B cell (primary cell): ENCODE measurements at regions not wholly inside any gene's neighbourhood (a gene's known extent, or its start where the extent isn't known, plus 50 kb on each side); places are given as distances from the start of the nearest gene placed in this dataset.
"Not testable (repeated sequence)": the region's sequence is repeated elsewhere in the genome, so short reads cannot be mapped to it uniquely, and the experiment has no call there.

ENCODE experiments used
- ATAC-seq: fragments of 200-7000 bp; cut with Tn5 transposase; one replicate; pipeline ENCODE4 v1.10.0; 2021; ENCODE audit warnings: low read depth, mild to moderate bottlenecking, moderate number of reproducible peaks, moderate library complexity
- CTCF ChIA-PET: fragments of 350-600 bp; sonication (Branson Sonifier 250); formaldehyde crosslinking; loops from one replicate; lab custom pipeline; 2021; ENCODE audit warnings: antibody characterized with exemption, inconsistent platforms; lab: Charles Lee
- POLR2A ChIA-PET: fragments of 350-600 bp; sonication (Branson Sonifier 250); formaldehyde crosslinking; loops from one replicate; lab custom pipeline; 2021; ENCODE audit warnings: antibody characterized with exemption; lab: Charles Lee
- DNase-seq: peaks from one replicate; pipeline ENCODE4 v3.0.0; 2013
- H2AFZ ChIP-seq: 2 replicates; pipeline ENCODE4 v1.6.1; 2012; ENCODE audit warnings: mild to moderate bottlenecking, low read depth, low read length; ENCODE audit not compliant: insufficient read depth, poor library complexity, severe bottlenecking
- H3K27ac ChIP-seq, 2 donors: 1 replicate in 1 of 2; 2 replicates in 1 of 2; pipeline ENCODE4 v1.5.1; 2012 to 2013; ENCODE audit warnings: low read length in 2 of 2, mild to moderate bottlenecking in 2 of 2, moderate library complexity in 1 of 2
- H3K27me3 ChIP-seq, 4 experiments: fragments of 200-600 bp in 1 of 4; sonication (generic) in 1 of 4; replicated peaks in 1 of 4; 1 replicate in 2 of 4; 2 replicates in 2 of 4; pipeline versions ENCODE4 v1.6.1 to v1.7.0; 2013 to 2016; ENCODE audit warnings: low read length in 3 of 4, mild to moderate bottlenecking in 2 of 4, mixed read lengths in 1 of 4, moderate library complexity in 1 of 4; ENCODE audit not compliant: insufficient read depth in 4 of 4, control insufficient read depth in 3 of 4; ENCODE audit errors: control extremely low read depth in 1 of 4
- H3K36me3 ChIP-seq, 2 experiments: replicated peaks in 1 of 2; 1 replicate in 1 of 2; 2 replicates in 1 of 2; pipeline versions ENCODE4 v1.6.1 to v1.7.1; 2013; ENCODE audit warnings: low read length in 1 of 2; ENCODE audit not compliant: insufficient read depth in 2 of 2, control insufficient read depth in 1 of 2; ENCODE audit errors: control extremely low read depth in 1 of 2, extremely low read depth in 1 of 2
- H3K4me1 ChIP-seq, 2 donors: fragments of 200-600 bp in 1 of 2; sonication (generic) in 1 of 2; 1 replicate in 1 of 2; 2 replicates in 1 of 2; pipeline versions ENCODE4 v1.5.1 to v1.6.1; 2013 to 2017; ENCODE audit warnings: low read length in 2 of 2; ENCODE audit not compliant: control insufficient read depth in 2 of 2, insufficient read depth in 2 of 2
- H3K4me2 ChIP-seq: replicated peaks from 2 replicates; pipeline ENCODE3; 2012; ENCODE audit warnings: mild to moderate bottlenecking, low read depth, low read length; ENCODE audit not compliant: poor library complexity, severe bottlenecking
- H3K4me3 ChIP-seq, 5 experiments: fragments of 200-600 bp in 1 of 5; sonication (generic) in 1 of 5; 1 replicate in 3 of 5; 2 replicates in 2 of 5; pipeline versions ENCODE4 v1.5.1 to v1.7.0; 2011 to 2016; ENCODE audit warnings: low read length in 4 of 5, mild to moderate bottlenecking in 4 of 5, low read depth in 2 of 5, control low read depth in 1 of 5, moderate library complexity in 1 of 5; ENCODE audit not compliant: insufficient read depth in 1 of 5; ENCODE audit errors: control extremely low read depth in 1 of 5, extremely low read depth in 1 of 5
- H3K79me2 ChIP-seq: fragments of 200-600 bp; sonication (generic); one replicate; pipeline ENCODE4 v1.6.0; 2016; ENCODE audit warnings: low read length; ENCODE audit not compliant: control insufficient read depth, insufficient read depth
- H3K9ac ChIP-seq: fragments of 200-600 bp; sonication (generic); 2 replicates; pipeline ENCODE4 v1.6.1; 2017; ENCODE audit warnings: mild to moderate bottlenecking, low read length, moderate library complexity
- H3K9me3 ChIP-seq, 3 donors: one replicate each; pipeline versions ENCODE4 v1.6.1 to v1.7.1; 2013; ENCODE audit warnings: low read length in 2 of 3; ENCODE audit not compliant: control insufficient read depth in 2 of 3, insufficient read depth in 1 of 3; ENCODE audit errors: control extremely low read depth in 1 of 3
- H4K20me1 ChIP-seq: 2 replicates; pipeline ENCODE4 v1.6.0; 2012; ENCODE audit warnings: mild to moderate bottlenecking, low read length; ENCODE audit not compliant: insufficient read depth, control insufficient read depth, poor library complexity, severe bottlenecking
- H3K27ac Mint-ChIP-seq: one replicate; pipeline ENCODE4 v1.8.0; 2021; ENCODE audit warnings: mixed read lengths
- H3K27me3 Mint-ChIP-seq: one replicate; pipeline ENCODE4 v1.8.0; 2021; ENCODE audit warnings: mixed read lengths
- H3K4me1 Mint-ChIP-seq: one replicate; pipeline ENCODE4 v1.8.0; 2021; ENCODE audit warnings: mixed read lengths
- H3K4me3 Mint-ChIP-seq: one replicate; pipeline ENCODE4 v1.8.0; 2021; ENCODE audit warnings: mixed read lengths
- H3K9me3 Mint-ChIP-seq: one replicate; pipeline ENCODE4 v1.8.0; 2022; ENCODE audit warnings: mixed read lengths; ENCODE audit not compliant: insufficient read depth
- CTCF ChIP-seq: fragments of 200-600 bp; IDR thresholded peaks from one replicate; pipeline ENCODE4 v1.8.0; 2022; ENCODE audit warnings: antibody characterized with exemption, mild to moderate bottlenecking
- EZH2 ChIP-seq: IDR thresholded peaks from 2 replicates; pipeline ENCODE4 v1.6.1; 2012; ENCODE audit warnings: borderline replicate concordance, low read depth, mild to moderate bottlenecking, moderate library complexity, low read length; ENCODE audit not compliant: insufficient read depth, poor library complexity, severe bottlenecking
- WGBS: methylation state at CpG from one replicate; pipeline ENCODE4 v1.1.5; 2013; ENCODE audit warnings: missing lambda C conversion rate; ENCODE audit not compliant: insufficient coverage; 5-methylcytosine and 5-hydroxymethylcytosine counted together
- intact Hi-C: fragments of 100-400 bp; cut with micrococcal nuclease; formaldehyde crosslinking; loops from one replicate; pipeline ENCODE4 v1.10.0; 2022

DNA sequence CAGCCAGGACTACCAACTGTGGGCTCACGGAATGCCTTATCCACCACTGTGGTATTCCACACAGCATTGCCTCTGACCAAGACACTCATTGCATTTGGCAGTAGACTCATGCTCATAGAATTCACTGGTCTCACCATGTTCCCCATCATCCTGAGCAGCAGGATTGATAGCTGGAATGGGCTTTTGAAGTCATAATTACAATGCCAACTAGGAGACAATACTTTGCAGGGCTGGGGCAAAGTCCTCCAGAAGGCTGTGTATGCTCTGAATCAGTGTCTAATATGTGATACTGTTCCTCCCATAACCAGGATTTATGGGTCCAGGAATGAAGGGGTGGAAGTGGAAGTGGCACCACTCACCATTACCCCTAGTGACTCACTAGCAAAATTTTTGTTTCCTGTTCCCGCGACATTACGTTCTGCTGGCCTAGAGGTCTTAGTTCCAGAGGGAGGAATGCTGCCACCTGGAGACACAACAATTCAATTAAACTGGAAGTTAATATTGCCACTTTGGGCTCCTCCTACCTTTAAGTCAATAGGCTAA, 58.6 kb upstream of the CCDC80 start:
- no peak overlapping the region for H3K4me3 Mint-ChIP-seq
- ATAC-seq (no peak), DNase-seq (no peak)
- Histone ChIP-seq H3K9ac (no peak overlapping the region), H4K20me1 (no peaks in the 10 kb centered on the region), H2AFZ (no peak overlapping the region), H3K36me3 (no peaks in the 10 kb centered on the region), H3K27me3 (no peaks in the 10 kb centered on the region), H3K27ac (no peak overlapping the region), H3K9me3 (peaks cover 0 to 1% (median 0%) of the 10 kb centered on the region in 3 donors), H3K4me2 (no peak overlapping the region), H3K79me2 (no peaks in the 10 kb centered on the region), H3K4me3 (no peak overlapping the region), H3K4me1 (no peaks in the 10 kb centered on the region)
- H3K27ac Mint-ChIP-seq: no peak overlapping the region
- TF ChIP-seq EZH2 (no peak), CTCF (no peak)
- peaks cover 25% of the 10 kb centered on the region for H3K27me3 Mint-ChIP-seq
- H3K9me3 Mint-ChIP-seq: no peaks in the 10 kb centered on the region
- 100% methylated on average over 1 of the region's 4 CpGs for WGBS
- H3K4me1 Mint-ChIP-seq: no peaks in the 10 kb centered on the region
- CTCF ChIA-PET: no interaction called here
- POLR2A ChIA-PET: no interaction called here
- intact Hi-C loops: no loop called here

DNA sequence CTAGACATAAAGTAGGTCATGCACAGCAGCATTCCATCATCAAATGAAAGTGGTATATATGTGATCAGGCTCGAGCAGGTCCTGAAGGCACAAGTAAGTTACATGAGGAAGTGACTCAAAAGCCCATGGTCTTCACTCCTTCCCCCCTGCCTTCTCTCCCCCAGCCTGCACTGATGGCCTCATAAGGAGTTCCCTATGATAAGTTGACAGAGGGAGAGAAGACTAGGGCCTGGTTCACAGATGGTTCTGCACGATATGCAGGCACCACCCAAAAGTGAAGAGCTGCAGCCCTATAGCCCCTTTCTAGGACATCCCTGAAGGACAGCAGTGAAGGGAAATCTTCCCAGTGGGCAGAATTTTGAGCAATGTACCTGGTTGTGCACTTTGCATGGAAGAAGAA, 57.5 kb upstream of the CCDC80 start:
- H3K4me3 ChIP-seq, H4K20me1 ChIP-seq, H3K4me1 Mint-ChIP-seq, ATAC-seq, H3K27me3 ChIP-seq, H2AFZ ChIP-seq, H3K36me3 ChIP-seq, intact Hi-C loops, CTCF ChIA-PET, H3K27ac ChIP-seq, H3K9me3 ChIP-seq, H3K9ac ChIP-seq, H3K27ac Mint-ChIP-seq, H3K4me3 Mint-ChIP-seq, H3K9me3 Mint-ChIP-seq, H3K79me2 ChIP-seq, H3K4me2 ChIP-seq, DNase-seq, H3K4me1 ChIP-seq, POLR2A ChIA-PET: not testable (repeated sequence)
- WGBS: 100% methylated on average over 1 of the region's 2 CpGs
- peaks cover 15% of the 10 kb centered on the region for H3K27me3 Mint-ChIP-seq

DNA sequence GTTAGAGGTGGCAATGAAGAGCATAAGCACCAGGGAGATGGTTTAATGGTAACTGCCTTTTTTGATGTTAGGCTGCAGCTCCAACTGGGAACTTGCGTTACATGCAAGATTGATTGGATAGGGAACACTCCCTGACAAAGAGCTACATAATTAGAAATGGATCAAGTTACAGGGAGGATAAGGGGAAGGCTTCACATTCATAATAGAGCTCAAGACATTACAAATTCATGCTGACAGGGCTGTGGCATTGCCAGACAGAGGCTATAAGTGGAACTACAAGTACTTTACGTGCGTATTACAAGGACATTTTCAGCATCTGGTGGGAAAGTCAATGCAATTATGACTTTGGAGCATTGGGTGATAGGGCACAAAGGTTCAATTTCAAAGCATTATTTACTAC, 55.3 kb upstream of the CCDC80 start:
- DNase-seq, H2AFZ ChIP-seq, H3K9ac ChIP-seq, H3K4me3 Mint-ChIP-seq, H3K4me3 ChIP-seq, H3K36me3 ChIP-seq, H3K27me3 Mint-ChIP-seq, POLR2A ChIA-PET, H3K4me1 ChIP-seq, intact Hi-C loops, H3K27me3 ChIP-seq, H3K79me2 ChIP-seq, H4K20me1 ChIP-seq, H3K9me3 Mint-ChIP-seq, H3K4me1 Mint-ChIP-seq, H3K27ac ChIP-seq, H3K27ac Mint-ChIP-seq, H3K4me2 ChIP-seq, ATAC-seq, H3K9me3 ChIP-seq: not testable (repeated sequence)
- WGBS: no CpG with 5 or more reads among the region's 3 CpGs
- CTCF ChIA-PET: interaction anchor here (0.7 kb wide), 1 partner anchor 116 kb away, joined by 3 read pairs; no protein-coding TSS in a partner anchor
